Spleen (tissue), 7 donors: ENCODE measurements at regions not wholly inside any gene's neighbourhood (a gene's known extent, or its start where the extent isn't known, plus 50 kb on each side); places are given as distances from the start of the nearest gene placed in this dataset.

Source experiments
- POLR2A ChIP-seq, 3 donors: fragments of 450-650 bp; IDR thresholded peaks; one replicate each; pipeline ENCODE4 v1.5.1; 2017; ENCODE audit warnings: antibody characterized with exemption in 3 of 3, mild to moderate bottlenecking in 1 of 3
- POLR2AphosphoS5 ChIP-seq, 3 donors: sonication (generic); formaldehyde crosslinking; IDR thresholded peaks; one replicate each; pipeline ENCODE4 v1.5.1; 2017; ENCODE audit warnings: antibody characterized with exemption in 3 of 3
- TF ChIP-seq, protein P1 (sequence below), 11 experiments: fragments of 200-600 bp in 7 of 11; fragments of 450-650 bp in 4 of 11; sonication (generic) in 4 of 11; IDR thresholded peaks in 8 of 11; conservative IDR thresholded peaks in 3 of 11; 1 replicate in 7 of 11; 2 replicates in 4 of 11; pipeline versions ENCODE4 v1.4.0 to v1.8.0; 2016 to 2021; ENCODE audit warnings: antibody characterized with exemption in 11 of 11, inconsistent platforms in 4 of 11, mild to moderate bottlenecking in 1 of 11
- donor health status: DM: no; HTN: no; CAD: no; lungs with moderate emphysema.
- donor health status: DM: no; HTN: no; CAD: no.
- donor health status: DM: no; HTN: no; CAD: no.

- TF ChIP-seq, protein P1, sequence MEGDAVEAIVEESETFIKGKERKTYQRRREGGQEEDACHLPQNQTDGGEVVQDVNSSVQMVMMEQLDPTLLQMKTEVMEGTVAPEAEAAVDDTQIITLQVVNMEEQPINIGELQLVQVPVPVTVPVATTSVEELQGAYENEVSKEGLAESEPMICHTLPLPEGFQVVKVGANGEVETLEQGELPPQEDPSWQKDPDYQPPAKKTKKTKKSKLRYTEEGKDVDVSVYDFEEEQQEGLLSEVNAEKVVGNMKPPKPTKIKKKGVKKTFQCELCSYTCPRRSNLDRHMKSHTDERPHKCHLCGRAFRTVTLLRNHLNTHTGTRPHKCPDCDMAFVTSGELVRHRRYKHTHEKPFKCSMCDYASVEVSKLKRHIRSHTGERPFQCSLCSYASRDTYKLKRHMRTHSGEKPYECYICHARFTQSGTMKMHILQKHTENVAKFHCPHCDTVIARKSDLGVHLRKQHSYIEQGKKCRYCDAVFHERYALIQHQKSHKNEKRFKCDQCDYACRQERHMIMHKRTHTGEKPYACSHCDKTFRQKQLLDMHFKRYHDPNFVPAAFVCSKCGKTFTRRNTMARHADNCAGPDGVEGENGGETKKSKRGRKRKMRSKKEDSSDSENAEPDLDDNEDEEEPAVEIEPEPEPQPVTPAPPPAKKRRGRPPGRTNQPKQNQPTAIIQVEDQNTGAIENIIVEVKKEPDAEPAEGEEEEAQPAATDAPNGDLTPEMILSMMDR (IDR thresholded peaks at IDR 0.05 in 8 of 11, conservative IDR thresholded peaks at IDR 0.05 in 3 of 11), result no peak
- TF ChIP-seq POLR2A (IDR thresholded peaks at IDR 0.05), result no peak
- TF ChIP-seq POLR2AphosphoS5 (IDR thresholded peaks at IDR 0.05), result no peak
These were observed 753.4 kb upstream of the DEFB115 start for GRCh38 chr20:30503992-30504570.
